ENCODE measurements at regions not wholly inside any gene's neighbourhood (a gene's known extent, or its start where the extent isn't known, plus 50 kb on each side); places are given as distances from the start of the nearest gene placed in this dataset.
"Not testable (repeated sequence)": the region's sequence is repeated elsewhere in the genome, so short reads cannot be mapped to it uniquely, and the experiment has no call there.

GRCh38 chr5:36787365-36788093, 89.0 kb upstream of the NIPBL start:
- Histone ChIP-seq H3K36me3 (ENCODE audit: control insufficient read depth, low read depth, low read length) (no peaks in the 10 kb centered on the region), H3K4me1 (ENCODE audit: control insufficient read depth, low read depth, low read length) (no peaks in the 10 kb centered on the region), H3K27me3 (ENCODE audit: control insufficient read depth, insufficient read depth, low read length) (no peaks in the 10 kb centered on the region), H3K9me3 (ENCODE audit: control insufficient read depth, low read depth, low read length) (no peaks in the 10 kb centered on the region), H3K27ac (ENCODE audit: low read length) (no peak overlapping the region), H3K9ac (ENCODE audit: low read length) (no peak overlapping the region), H3K4me3 (ENCODE audit: low read length) (no peak overlapping the region)

- Histone ChIP-seq H3K9me3 (ENCODE audit: control insufficient read depth, low read depth, low read length) (no peaks in the 10 kb centered on the region), H3K27ac (ENCODE audit: low read length) (no peak overlapping the region), H3K4me3 (ENCODE audit: low read length) (no peak overlapping the region), H3K4me1 (ENCODE audit: control insufficient read depth, low read depth, low read length) (no peaks in the 10 kb centered on the region), H3K27me3 (ENCODE audit: control insufficient read depth, insufficient read depth, low read length) (no peaks in the 10 kb centered on the region), H3K36me3 (ENCODE audit: control insufficient read depth, low read depth, low read length) (no peaks in the 10 kb centered on the region), H3K9ac (ENCODE audit: low read length) (no peak overlapping the region)
These were observed 85.7 kb upstream of the NIPBL start for GRCh38 chr5:36790847-36791246.

- H3K36me3 ChIP-seq (ENCODE audit: control insufficient read depth, low read depth, low read length) = no peaks in the 10 kb centered on the region
- H3K4me3 ChIP-seq (ENCODE audit: low read length) = no peak overlapping the region
- no peaks in the 10 kb centered on the region for H3K27me3 ChIP-seq (ENCODE audit: control insufficient read depth, insufficient read depth, low read length)
- no peak overlapping the region for H3K9ac ChIP-seq (ENCODE audit: low read length)
- no peak overlapping the region for H3K27ac ChIP-seq (ENCODE audit: low read length)
- H3K4me1 ChIP-seq (ENCODE audit: control insufficient read depth, low read depth, low read length) = no peaks in the 10 kb centered on the region
- H3K9me3 ChIP-seq (ENCODE audit: control insufficient read depth, low read depth, low read length) = no peaks in the 10 kb centered on the region
These were observed 83.9 kb upstream of the NIPBL start for GRCh38 chr5:36792560-36793180.

- Histone ChIP-seq H3K36me3 (ENCODE audit: control insufficient read depth, low read depth, low read length) (no peaks in the 10 kb centered on the region), H3K4me1 (ENCODE audit: control insufficient read depth, low read depth, low read length) (no peaks in the 10 kb centered on the region), H3K9ac (ENCODE audit: low read length) (no peak overlapping the region), H3K9me3 (ENCODE audit: control insufficient read depth, low read depth, low read length) (no peaks in the 10 kb centered on the region), H3K27ac (ENCODE audit: low read length) (no peak overlapping the region), H3K4me3 (ENCODE audit: low read length) (no peak overlapping the region), H3K27me3 (ENCODE audit: control insufficient read depth, insufficient read depth, low read length) (no peaks in the 10 kb centered on the region)
These were observed 81.2 kb upstream of the NIPBL start for GRCh38 chr5:36795366-36795765.

- Histone ChIP-seq H3K9ac (ENCODE audit: low read length) (no peak overlapping the region), H3K9me3 (ENCODE audit: control insufficient read depth, low read depth, low read length) (no peaks in the 10 kb centered on the region), H3K4me1 (ENCODE audit: control insufficient read depth, low read depth, low read length) (no peaks in the 10 kb centered on the region), H3K4me3 (ENCODE audit: low read length) (no peak overlapping the region), H3K27ac (ENCODE audit: low read length) (no peak overlapping the region), H3K36me3 (ENCODE audit: control insufficient read depth, low read depth, low read length) (no peaks in the 10 kb centered on the region), H3K27me3 (ENCODE audit: control insufficient read depth, insufficient read depth, low read length) (no peaks in the 10 kb centered on the region)
These were observed 80.4 kb upstream of the NIPBL start for GRCh38 chr5:36796155-36796554.

GRCh38 chr5:36801523-36801922, 75.0 kb upstream of the NIPBL start:
- Histone ChIP-seq H3K4me1 (ENCODE audit: control insufficient read depth, low read depth, low read length) (no peaks in the 10 kb centered on the region), H3K4me3 (ENCODE audit: low read length) (no peak overlapping the region), H3K36me3 (ENCODE audit: control insufficient read depth, low read depth, low read length) (no peaks in the 10 kb centered on the region), H3K27me3 (ENCODE audit: control insufficient read depth, insufficient read depth, low read length) (no peaks in the 10 kb centered on the region), H3K9ac (ENCODE audit: low read length) (no peak overlapping the region), H3K9me3 (ENCODE audit: control insufficient read depth, low read depth, low read length) (no peaks in the 10 kb centered on the region), H3K27ac (ENCODE audit: low read length) (no peak overlapping the region)

GRCh38 chr5:36802187-36802586, 74.4 kb upstream of the NIPBL start:
- no peaks in the 10 kb centered on the region for H3K27me3 ChIP-seq (ENCODE audit: control insufficient read depth, insufficient read depth, low read length)
- no peaks in the 10 kb centered on the region for H3K36me3 ChIP-seq (ENCODE audit: control insufficient read depth, low read depth, low read length)
- H3K9ac ChIP-seq (ENCODE audit: low read length) = no peak overlapping the region
- H3K4me3 ChIP-seq (ENCODE audit: low read length) = no peak overlapping the region
- H3K9me3 ChIP-seq (ENCODE audit: control insufficient read depth, low read depth, low read length) = no peaks in the 10 kb centered on the region
- no peaks in the 10 kb centered on the region for H3K4me1 ChIP-seq (ENCODE audit: control insufficient read depth, low read depth, low read length)
- no peak overlapping the region for H3K27ac ChIP-seq (ENCODE audit: low read length)

- H3K36me3 ChIP-seq (ENCODE audit: control insufficient read depth, low read depth, low read length); H3K27me3 ChIP-seq (ENCODE audit: control insufficient read depth, insufficient read depth, low read length); H3K4me3 ChIP-seq (ENCODE audit: low read length); H3K27ac ChIP-seq (ENCODE audit: low read length); H3K4me1 ChIP-seq (ENCODE audit: control insufficient read depth, low read depth, low read length); H3K9me3 ChIP-seq (ENCODE audit: control insufficient read depth, low read depth, low read length); H3K9ac ChIP-seq (ENCODE audit: low read length): not testable (repeated sequence)
These were observed 63.3 kb upstream of the NIPBL start for GRCh38 chr5:36813249-36813648.

- H3K27me3 ChIP-seq (ENCODE audit: control insufficient read depth, insufficient read depth, low read length) = no peaks in the 10 kb centered on the region
- no peak overlapping the region for H3K27ac ChIP-seq (ENCODE audit: low read length)
- no peak overlapping the region for H3K9ac ChIP-seq (ENCODE audit: low read length)
- no peak overlapping the region for H3K4me3 ChIP-seq (ENCODE audit: low read length)
- no peaks in the 10 kb centered on the region for H3K4me1 ChIP-seq (ENCODE audit: control insufficient read depth, low read depth, low read length)
- no peaks in the 10 kb centered on the region for H3K9me3 ChIP-seq (ENCODE audit: control insufficient read depth, low read depth, low read length)
- no peaks in the 10 kb centered on the region for H3K36me3 ChIP-seq (ENCODE audit: control insufficient read depth, low read depth, low read length)
These were observed 60.7 kb upstream of the NIPBL start for GRCh38 chr5:36815871-36816270.

- H3K36me3 ChIP-seq (ENCODE audit: control insufficient read depth, low read depth, low read length) = no peaks in the 10 kb centered on the region
- no peaks in the 10 kb centered on the region for H3K9me3 ChIP-seq (ENCODE audit: control insufficient read depth, low read depth, low read length)
- no peak overlapping the region for H3K9ac ChIP-seq (ENCODE audit: low read length)
- no peak overlapping the region for H3K4me3 ChIP-seq (ENCODE audit: low read length)
- no peaks in the 10 kb centered on the region for H3K4me1 ChIP-seq (ENCODE audit: control insufficient read depth, low read depth, low read length)
- H3K27me3 ChIP-seq (ENCODE audit: control insufficient read depth, insufficient read depth, low read length) = no peaks in the 10 kb centered on the region
- H3K27ac ChIP-seq (ENCODE audit: low read length) = no peak overlapping the region
These were observed 55.7 kb upstream of the NIPBL start for GRCh38 chr5:36820900-36821299.

- no peak overlapping the region for H3K27ac ChIP-seq (ENCODE audit: low read length)
- no peak overlapping the region for H3K9ac ChIP-seq (ENCODE audit: low read length)
- no peak overlapping the region for H3K4me3 ChIP-seq (ENCODE audit: low read length)
- no peaks in the 10 kb centered on the region for H3K9me3 ChIP-seq (ENCODE audit: control insufficient read depth, low read depth, low read length)
- H3K27me3 ChIP-seq (ENCODE audit: control insufficient read depth, insufficient read depth, low read length) = no peaks in the 10 kb centered on the region
- H3K36me3 ChIP-seq (ENCODE audit: control insufficient read depth, low read depth, low read length) = no peaks in the 10 kb centered on the region
- H3K4me1 ChIP-seq (ENCODE audit: control insufficient read depth, low read depth, low read length) = no peaks in the 10 kb centered on the region
These were observed 49.9 kb upstream of the NIPBL start for GRCh38 chr5:36826694-36827093.

All from iPS-18a (cell line).